GM21390 (cell line): ENCODE measurements at regions not wholly inside any gene's neighbourhood (a gene's known extent, or its start where the extent isn't known, plus 50 kb on each side); places are given as distances from the start of the nearest gene placed in this dataset.
"Not testable (repeated sequence)": the region's sequence is repeated elsewhere in the genome, so short reads cannot be mapped to it uniquely, and the experiment has no call there.

ENCODE experiments used
- ATAC-seq: cut with Tn5 transposase; IDR thresholded peaks from one replicate; pipeline ENCODE4 v1.9.1; 2021; ENCODE audit not compliant: unreplicated experiment

DNA sequence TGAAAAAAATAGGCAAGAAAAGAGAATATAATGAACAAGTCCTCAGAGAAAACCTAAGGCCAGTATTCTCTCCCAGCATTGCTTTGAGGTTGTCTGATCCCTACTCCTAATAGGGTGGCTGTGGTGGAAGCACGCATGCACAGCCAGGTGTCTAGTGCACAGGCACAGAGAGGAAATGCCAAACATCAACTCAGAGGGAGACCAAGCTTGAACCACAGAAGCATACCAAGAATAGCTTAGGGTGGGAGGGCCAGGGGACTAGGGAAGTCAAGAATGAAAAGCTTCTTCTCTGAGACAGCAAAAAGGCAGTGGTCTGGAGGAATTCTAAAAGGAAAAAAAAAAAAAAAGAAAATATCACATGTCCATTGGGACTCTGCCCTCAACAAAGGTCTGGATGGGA lies 244.1 kb upstream of the API5 start:
- no peak for ATAC-seq

DNA sequence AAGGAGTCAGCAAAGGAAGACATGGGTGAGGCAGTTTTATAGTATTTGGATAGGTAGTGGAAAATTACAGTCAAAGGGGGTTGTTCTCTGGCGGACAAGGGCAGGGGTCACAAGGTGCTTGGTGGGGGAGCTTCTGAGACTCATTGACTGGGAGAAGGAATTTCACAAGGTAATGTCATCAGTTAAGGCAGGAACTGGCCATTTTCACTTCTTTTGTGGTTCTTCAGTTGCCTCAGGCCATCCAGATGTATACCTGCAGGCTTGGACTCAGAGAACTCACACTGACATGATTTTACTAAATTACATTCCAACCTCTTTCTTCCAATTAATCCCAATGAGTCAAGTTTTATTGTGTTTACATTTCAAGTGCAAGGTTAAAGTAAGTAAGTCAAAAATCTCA lies 240.5 kb upstream of the API5 start:
- no peak for ATAC-seq

GRCh38 chr11:43072096-43072495 lies 239.7 kb upstream of the API5 start:
- ATAC-seq, result no peak

DNA sequence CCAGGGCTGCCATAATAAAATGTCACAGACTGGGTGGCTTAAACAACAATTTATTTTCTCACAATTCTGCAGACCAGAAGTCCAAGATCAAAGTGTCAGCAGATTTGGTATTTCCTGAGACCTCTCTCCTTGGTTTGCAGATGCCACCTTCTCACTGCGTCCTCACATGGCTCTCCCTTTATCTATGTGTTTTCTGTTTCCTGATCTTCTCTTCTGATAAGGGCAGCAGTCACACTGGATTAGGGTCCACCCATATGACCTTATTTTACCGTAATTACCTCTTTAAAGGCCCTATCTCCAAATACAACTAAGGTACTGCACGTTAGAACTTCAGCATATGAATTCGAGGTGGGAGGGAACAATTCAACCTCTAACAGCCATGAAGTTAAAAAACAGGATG lies 238.9 kb upstream of the API5 start:
- no peak for ATAC-seq

DNA sequence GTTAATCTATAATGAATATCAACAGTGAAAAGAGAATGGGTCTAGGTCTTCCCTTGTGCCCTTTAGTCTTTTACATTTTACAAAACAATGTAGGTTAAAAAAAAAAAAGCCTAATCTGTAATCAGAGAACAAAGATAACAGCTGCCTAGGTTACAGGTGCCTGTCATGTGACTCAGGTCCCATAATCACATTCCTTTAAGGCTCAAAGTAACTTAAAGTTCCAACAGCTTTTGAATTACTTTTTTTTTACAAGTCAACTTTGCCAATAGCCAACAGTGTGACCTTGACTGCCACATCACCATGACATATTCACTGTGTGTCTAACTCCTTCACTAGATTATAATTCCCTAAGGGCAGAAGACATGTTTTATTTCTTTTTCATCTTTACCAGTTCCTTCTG lies 237.0 kb upstream of the API5 start:
- no peak for ATAC-seq

- no peak for ATAC-seq
These were observed 210.7 kb upstream of the API5 start for GRCh38 chr11:43101113-43101512.

DNA sequence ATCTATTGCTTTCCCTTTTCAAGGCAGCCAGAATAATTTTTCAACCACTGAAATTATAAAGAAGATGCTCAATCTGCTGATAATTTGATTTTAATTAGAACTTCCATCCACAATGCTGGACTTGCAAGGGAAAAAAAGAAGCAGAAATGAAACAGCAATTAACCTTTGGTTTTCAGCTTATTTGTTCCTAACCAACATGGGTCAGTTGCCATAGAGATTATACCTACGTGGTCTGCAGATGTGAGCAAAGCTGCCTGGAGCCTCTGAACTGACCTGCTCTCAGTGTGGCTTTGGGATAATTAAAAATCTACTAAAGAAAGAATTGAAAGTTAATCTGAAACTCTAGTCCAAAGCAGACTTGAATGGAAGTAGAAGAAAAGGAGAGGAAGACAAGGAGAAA lies 195.7 kb upstream of the API5 start:
- ATAC-seq, result no peak

DNA sequence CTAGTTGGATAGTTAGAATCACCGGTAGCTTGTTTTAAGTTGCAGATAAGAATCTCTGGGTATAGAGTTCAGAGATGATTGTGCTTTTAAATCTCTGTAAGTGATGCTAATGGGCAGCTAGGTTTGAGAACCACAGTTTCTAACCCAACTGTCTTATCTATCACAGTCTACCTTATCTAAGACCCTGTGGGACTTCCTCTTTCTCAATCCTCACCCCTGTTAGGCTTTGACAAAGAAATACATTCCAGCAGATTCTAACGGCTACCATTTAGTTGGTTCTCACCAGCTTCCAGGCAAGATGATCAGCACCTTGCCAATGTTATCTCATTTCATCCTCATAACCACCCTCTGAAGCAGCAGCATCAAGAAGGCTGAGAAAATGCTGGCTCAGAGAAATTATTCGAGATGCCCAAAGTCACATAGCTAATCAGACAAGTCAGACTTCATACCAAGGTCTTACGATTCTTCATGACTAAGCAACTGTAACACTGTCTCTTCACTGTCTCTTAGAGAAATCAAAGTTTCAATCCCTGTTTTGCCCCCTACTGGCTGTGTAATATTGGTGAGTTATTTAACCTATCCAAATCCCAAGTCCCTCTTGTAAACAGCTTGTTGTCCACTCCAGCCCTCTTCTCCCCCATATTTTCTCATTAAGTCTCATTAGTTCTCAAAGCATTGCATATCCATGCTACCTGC lies 192.4 kb upstream of the API5 start:
- no peak for ATAC-seq

DNA sequence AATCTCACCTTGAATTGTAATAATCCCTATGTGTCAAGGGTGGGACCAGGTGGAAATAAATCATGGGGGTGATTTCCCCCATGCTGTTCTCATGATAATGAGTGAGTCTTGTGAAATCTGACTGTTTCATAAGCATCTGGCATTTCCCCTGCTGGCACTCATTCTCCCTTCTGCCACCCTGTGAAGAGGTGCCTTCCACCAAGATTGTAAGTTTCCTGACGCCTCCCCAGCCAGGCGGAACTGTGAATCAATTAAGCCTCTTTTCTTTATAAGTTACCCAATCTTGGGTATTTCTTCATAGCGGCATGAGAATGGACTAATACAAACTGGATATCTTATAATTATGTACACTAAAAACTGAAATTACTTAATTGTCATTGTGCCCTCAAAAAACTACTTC lies 189.2 kb upstream of the API5 start:
- ATAC-seq, result no peak

GRCh38 chr11:43123443-43123842 lies 188.4 kb upstream of the API5 start:
- no peak for ATAC-seq

DNA sequence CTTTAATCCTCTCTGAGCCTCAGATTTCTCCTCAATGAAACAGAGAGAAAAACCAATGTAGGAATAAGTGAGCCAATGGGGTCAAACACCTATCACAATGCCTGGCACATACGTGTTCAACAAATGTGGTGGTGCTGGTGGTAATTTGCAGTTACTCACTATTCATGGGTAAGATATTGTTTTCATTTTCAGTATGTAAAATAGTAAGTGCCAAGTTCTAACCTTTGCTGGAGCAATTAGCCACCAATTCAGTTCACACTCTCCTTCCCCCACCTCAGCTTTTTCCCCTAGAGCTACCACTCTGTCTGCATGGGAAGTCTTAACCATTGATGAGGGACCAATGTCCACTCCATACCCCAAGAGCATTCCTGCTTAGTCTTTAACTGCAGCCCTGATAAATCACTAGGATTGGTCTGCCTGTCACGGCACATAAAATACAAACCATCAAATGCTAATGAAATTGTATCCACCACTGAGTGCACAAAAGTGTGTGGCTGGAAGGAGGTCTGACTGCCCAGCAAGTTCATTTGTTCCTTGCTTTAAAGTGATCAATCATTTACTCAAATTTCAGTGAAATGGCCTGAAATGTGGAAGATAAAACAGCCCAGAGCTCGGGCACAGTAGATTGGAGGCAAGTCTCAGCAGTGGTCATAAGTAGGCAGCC lies 187.4 kb upstream of the API5 start:
- no peak for ATAC-seq

DNA sequence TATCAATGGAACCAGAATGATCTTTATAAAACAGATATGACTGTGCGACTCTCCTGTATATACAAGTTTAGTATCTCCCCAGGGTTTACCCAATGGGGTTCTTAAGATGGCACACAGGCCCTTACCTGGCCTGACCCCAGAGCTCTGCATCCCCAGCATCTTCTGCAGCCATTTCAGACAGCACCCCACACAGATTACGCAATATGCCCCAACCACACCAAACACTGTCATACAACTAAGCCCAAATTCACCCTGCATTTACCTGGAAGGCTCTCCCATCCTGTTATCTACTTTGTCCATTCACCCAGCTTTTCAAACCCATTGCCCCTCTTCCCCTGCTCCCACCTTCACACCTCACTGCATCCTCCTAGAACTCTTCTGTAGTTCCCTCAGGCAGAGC lies 182.5 kb upstream of the API5 start:
- ATAC-seq, result no peak

- no peak for ATAC-seq
These were observed 181.2 kb upstream of the API5 start for GRCh38 chr11:43130616-43131015.

DNA sequence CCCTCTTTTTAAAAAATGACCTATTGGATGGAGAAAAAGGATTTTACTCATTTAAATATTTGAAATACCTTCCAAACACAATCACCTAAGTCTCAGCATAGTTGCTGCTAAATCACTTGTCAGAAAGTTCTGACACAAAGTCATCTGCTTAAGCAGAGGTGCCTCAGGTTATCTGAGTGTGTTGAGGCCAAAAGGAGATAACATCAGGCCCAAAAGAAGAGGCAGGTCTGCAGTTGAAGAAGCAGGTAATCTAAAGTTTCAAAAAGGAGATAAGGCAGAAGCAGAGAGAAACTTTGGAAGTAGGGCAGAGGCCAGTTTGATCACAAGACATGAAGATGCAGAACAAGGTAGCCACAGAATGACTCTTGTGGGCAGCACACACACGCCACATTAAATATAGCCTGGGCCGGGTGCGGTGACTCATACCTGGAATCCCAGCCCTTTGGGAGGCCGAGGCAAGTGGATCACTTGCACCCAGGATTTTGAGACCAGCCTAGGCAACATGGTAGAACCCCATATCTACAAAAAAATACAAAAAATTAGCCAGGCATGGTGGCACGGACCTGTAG lies 175.7 kb upstream of the API5 start:
- peak; percentile 73 for ATAC-seq

GRCh38 chr11:43138621-43139140 lies 173.1 kb upstream of the API5 start:
- no peak for ATAC-seq

- ATAC-seq, result peak; percentile 94
These were observed 166.1 kb upstream of the API5 start for GRCh38 chr11:43145653-43146052.

GRCh38 chr11:43150697-43151096 lies 161.1 kb upstream of the API5 start:
- no peak for ATAC-seq

GRCh38 chr11:43164831-43165230 lies 147.0 kb upstream of the API5 start:
- ATAC-seq, result no peak

DNA sequence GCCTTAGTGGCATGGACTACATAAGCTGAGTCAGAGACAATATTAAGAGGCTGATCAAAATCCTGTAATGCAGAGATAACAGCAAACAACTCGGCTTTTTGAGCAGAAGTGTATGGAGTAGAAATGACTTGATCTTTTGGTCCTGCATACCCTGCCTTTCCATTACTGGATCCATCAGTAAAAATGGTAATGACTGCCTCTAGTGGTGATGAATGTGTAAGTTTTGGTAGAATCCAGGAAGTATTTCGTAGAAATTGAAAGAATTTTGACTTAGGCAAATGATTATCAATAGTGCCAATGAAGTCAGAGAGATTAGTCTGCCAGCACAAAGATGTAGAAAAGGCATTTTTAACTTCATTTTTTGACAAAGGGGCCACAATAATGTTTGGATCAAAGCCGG lies 146.4 kb upstream of the API5 start:
- ATAC-seq, result not testable (repeated sequence)

GRCh38 chr11:43168241-43168640 lies 143.6 kb upstream of the API5 start:
- ATAC-seq, result not testable (repeated sequence)

DNA sequence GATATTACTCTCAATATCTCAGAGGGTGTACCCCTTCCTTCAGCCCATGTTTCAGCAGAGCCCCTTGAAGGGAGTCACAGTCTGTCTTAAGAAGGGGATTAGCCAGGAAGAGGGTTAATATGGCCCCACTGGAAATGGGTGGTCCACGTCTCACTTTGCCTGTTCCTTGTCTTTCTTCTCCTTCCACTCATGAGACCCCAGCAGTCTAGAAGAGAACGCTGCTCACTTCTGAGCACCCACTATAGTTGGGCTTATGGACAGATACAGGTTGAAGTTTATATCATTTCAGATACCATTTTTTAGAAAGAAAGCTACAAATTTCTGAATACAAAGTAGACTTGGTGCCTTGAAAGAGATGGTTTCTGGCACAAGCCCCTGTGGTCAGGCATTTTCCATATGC lies 139.3 kb upstream of the API5 start:
- no peak for ATAC-seq

DNA sequence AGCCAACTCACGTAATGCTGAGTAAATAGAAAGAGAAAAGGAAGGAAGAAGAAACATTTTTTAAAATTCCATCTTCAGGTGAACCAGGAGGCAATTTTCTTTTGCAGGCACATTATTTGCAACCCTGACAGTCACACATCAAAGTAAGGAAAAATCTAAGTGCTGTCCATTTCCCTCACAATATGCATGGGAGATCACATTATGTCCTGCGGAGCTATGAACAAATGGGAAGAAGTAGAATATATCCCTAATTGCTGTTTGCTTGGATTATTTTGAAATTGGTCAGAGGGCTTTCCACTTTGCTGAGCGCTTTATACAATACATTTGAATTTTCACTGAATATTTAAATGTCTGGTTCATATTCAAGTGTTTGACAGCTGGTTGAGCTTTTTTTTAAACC lies 133.8 kb upstream of the API5 start:
- no peak for ATAC-seq
